Loucy (cell line): ENCODE measurements at regions not wholly inside any gene's neighbourhood (a gene's known extent, or its start where the extent isn't known, plus 50 kb on each side); places are given as distances from the start of the nearest gene placed in this dataset.

Source experiments
- EZH2phosphoT487 ChIP-seq: fragments of 200-600 bp; IDR thresholded peaks from 2 replicates; pipeline ENCODE4 v1.6.1; 2018; ENCODE audit warnings: antibody characterized with exemption, mild to moderate bottlenecking, moderate library complexity, borderline replicate concordance
- TF ChIP-seq, protein P1 (sequence below): fragments of 200-600 bp; sonication (generic); conservative IDR thresholded peaks from 2 replicates; pipeline ENCODE4 v1.5.1; 2014; ENCODE audit warnings: mild to moderate bottlenecking, antibody characterized with exemption, low read length

DNA sequence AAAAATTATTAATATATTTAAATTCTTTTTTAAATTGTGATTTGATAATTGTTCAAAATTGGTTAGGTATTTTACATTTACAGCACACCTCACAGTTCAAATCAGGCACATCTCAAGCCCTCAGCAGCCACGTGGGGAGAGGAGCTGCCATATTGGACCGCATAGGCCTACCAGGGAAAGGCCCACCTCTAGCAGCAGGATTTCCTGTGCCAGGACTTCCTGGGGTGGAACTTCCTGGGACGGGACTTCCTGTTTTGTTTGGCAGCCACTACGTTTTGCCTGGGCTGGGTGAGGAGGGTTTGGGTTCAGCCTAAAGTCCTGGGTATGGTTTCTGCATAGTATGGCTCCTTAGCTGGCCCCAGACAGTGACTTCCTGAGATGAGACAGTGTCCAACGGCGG, 298.5 kb upstream of the FOXF1 start:
- TF ChIP-seq, protein P1, sequence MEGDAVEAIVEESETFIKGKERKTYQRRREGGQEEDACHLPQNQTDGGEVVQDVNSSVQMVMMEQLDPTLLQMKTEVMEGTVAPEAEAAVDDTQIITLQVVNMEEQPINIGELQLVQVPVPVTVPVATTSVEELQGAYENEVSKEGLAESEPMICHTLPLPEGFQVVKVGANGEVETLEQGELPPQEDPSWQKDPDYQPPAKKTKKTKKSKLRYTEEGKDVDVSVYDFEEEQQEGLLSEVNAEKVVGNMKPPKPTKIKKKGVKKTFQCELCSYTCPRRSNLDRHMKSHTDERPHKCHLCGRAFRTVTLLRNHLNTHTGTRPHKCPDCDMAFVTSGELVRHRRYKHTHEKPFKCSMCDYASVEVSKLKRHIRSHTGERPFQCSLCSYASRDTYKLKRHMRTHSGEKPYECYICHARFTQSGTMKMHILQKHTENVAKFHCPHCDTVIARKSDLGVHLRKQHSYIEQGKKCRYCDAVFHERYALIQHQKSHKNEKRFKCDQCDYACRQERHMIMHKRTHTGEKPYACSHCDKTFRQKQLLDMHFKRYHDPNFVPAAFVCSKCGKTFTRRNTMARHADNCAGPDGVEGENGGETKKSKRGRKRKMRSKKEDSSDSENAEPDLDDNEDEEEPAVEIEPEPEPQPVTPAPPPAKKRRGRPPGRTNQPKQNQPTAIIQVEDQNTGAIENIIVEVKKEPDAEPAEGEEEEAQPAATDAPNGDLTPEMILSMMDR = no peak
- TF ChIP-seq EZH2phosphoT487 = no peak
